ENCODE measurements at regions not wholly inside any gene's neighbourhood (a gene's known extent, or its start where the extent isn't known, plus 50 kb on each side); places are given as distances from the start of the nearest gene placed in this dataset.
A peak's percentile ranks its signal among the peaks of the same experiment; 100 is the strongest.

GRCh38 chr12:74914378-74914777 lies 295.3 kb downstream of the KCNC2 start:
- H3K9me3 Mint-ChIP-seq, result no peaks in the 10 kb centered on the region
- no peak overlapping the region for H3K27ac Mint-ChIP-seq
- ATAC-seq (replicated peaks) (no peak), DNase-seq (no peak)
- H3K4me3 Mint-ChIP-seq, result no peak overlapping the region
- H3K27me3 Mint-ChIP-seq, result no peaks in the 10 kb centered on the region
- no peaks in the 10 kb centered on the region for H3K4me1 Mint-ChIP-seq (ENCODE audit: low read depth in 2 of 2)
- H3K36me3 Mint-ChIP-seq (ENCODE audit: insufficient read depth), result no peaks in the 10 kb centered on the region

GRCh38 chr12:74915718-74916117 lies 293.9 kb downstream of the KCNC2 start:
- peaks cover 0 to under 1% of the 10 kb centered on the region in 2 donors for H3K9me3 Mint-ChIP-seq
- no peaks in the 10 kb centered on the region for H3K4me1 Mint-ChIP-seq (ENCODE audit: low read depth in 2 of 2)
- no peaks in the 10 kb centered on the region for H3K27me3 Mint-ChIP-seq
- no peak overlapping the region for H3K27ac Mint-ChIP-seq
- no peaks in the 10 kb centered on the region for H3K36me3 Mint-ChIP-seq (ENCODE audit: insufficient read depth)
- ATAC-seq (replicated peaks) (no peak), DNase-seq (no peak)
- no peak overlapping the region for H3K4me3 Mint-ChIP-seq

GRCh38 chr12:74917743-74918142 lies 291.9 kb downstream of the KCNC2 start:
- ATAC-seq (replicated peaks) (no peak), DNase-seq (no peak)
- Mint-ChIP-seq H3K9me3 (peaks cover 4 to 8% of the 10 kb centered on the region in 2 donors), H3K27me3 (no peaks in the 10 kb centered on the region), H3K4me3 (no peak overlapping the region), H3K27ac (no peak overlapping the region), H3K4me1 (ENCODE audit: low read depth in 2 of 2) (no peaks in the 10 kb centered on the region), H3K36me3 (ENCODE audit: insufficient read depth) (no peaks in the 10 kb centered on the region)

- DNase-seq (no peak), ATAC-seq (replicated peaks) (no peak)
- Mint-ChIP-seq H3K36me3 (ENCODE audit: insufficient read depth) (no peaks in the 10 kb centered on the region), H3K4me3 (no peak overlapping the region), H3K27me3 (no peaks in the 10 kb centered on the region), H3K27ac (no peak overlapping the region), H3K9me3 (peaks cover 7 to 8% of the 10 kb centered on the region in 2 donors), H3K4me1 (ENCODE audit: low read depth in 2 of 2) (no peaks in the 10 kb centered on the region)
Observed at GRCh38 chr12:74918291-74918690, 291.3 kb downstream of the KCNC2 start.

- Mint-ChIP-seq H3K27ac (no peak overlapping the region), H3K27me3 (no peaks in the 10 kb centered on the region), H3K9me3 (peaks cover 8 to 10% of the 10 kb centered on the region in 2 donors), H3K36me3 (ENCODE audit: insufficient read depth) (peaks cover 3% of the 10 kb centered on the region), H3K4me1 (ENCODE audit: low read depth in 2 of 2) (no peaks in the 10 kb centered on the region), H3K4me3 (no peak overlapping the region)
- ATAC-seq (replicated peaks) (no peak), DNase-seq (no peak)
Observed at GRCh38 chr12:74922117-74922516, 287.5 kb downstream of the KCNC2 start.

GRCh38 chr12:74922642-74923041 lies 287.0 kb downstream of the KCNC2 start:
- Mint-ChIP-seq H3K4me1 (ENCODE audit: low read depth in 2 of 2) (no peaks in the 10 kb centered on the region), H3K27me3 (no peaks in the 10 kb centered on the region), H3K36me3 (ENCODE audit: insufficient read depth) (peaks cover 3% of the 10 kb centered on the region), H3K4me3 (no peak overlapping the region), H3K9me3 (peaks cover 8 to 10% of the 10 kb centered on the region in 2 donors), H3K27ac (no peak overlapping the region)
- ATAC-seq (replicated peaks), result no peak
- DNase-seq, result no peak

GRCh38 chr12:74941670-74942069 lies 268.0 kb downstream of the KCNC2 start:
- H3K36me3 Mint-ChIP-seq (ENCODE audit: insufficient read depth), result peaks cover 5% of the 10 kb centered on the region
- H3K4me1 Mint-ChIP-seq (ENCODE audit: low read depth in 2 of 2), result peaks cover 10 to 14% of the 10 kb centered on the region in 2 donors
- no peak overlapping the region for H3K4me3 Mint-ChIP-seq
- ATAC-seq (replicated peaks) (no peak), DNase-seq (no peak)
- H3K27me3 Mint-ChIP-seq, result no peaks in the 10 kb centered on the region
- H3K27ac Mint-ChIP-seq, result no peak overlapping the region
- no peaks in the 10 kb centered on the region for H3K9me3 Mint-ChIP-seq

GRCh38 chr12:74945771-74946198 lies 263.9 kb downstream of the KCNC2 start:
- DNase-seq (no peak), ATAC-seq (replicated peaks) (peak; percentile 87)
- H3K4me1 Mint-ChIP-seq (ENCODE audit: low read depth in 2 of 2), result peaks cover 10 to 13% of the 10 kb centered on the region in 2 donors
- H3K9me3 Mint-ChIP-seq, result no peaks in the 10 kb centered on the region
- H3K27ac Mint-ChIP-seq, result peak overlapping the region; percentile 1 to 30
- H3K27me3 Mint-ChIP-seq, result no peaks in the 10 kb centered on the region
- peaks cover 5% of the 10 kb centered on the region for H3K36me3 Mint-ChIP-seq (ENCODE audit: insufficient read depth)
- H3K4me3 Mint-ChIP-seq, result peak overlapping the region; percentile 51 to 72

- no peaks in the 10 kb centered on the region for H3K36me3 Mint-ChIP-seq (ENCODE audit: insufficient read depth)
- ATAC-seq (replicated peaks) (no peak), DNase-seq (no peak)
- H3K9me3 Mint-ChIP-seq, result no peaks in the 10 kb centered on the region
- no peak overlapping the region for H3K4me3 Mint-ChIP-seq
- no peak overlapping the region for H3K27ac Mint-ChIP-seq
- H3K27me3 Mint-ChIP-seq, result no peaks in the 10 kb centered on the region
- H3K4me1 Mint-ChIP-seq (ENCODE audit: low read depth in 2 of 2), result no peaks in the 10 kb centered on the region
Observed at GRCh38 chr12:74953697-74954096, 255.9 kb downstream of the KCNC2 start.

GRCh38 chr12:74957231-74957630 lies 252.4 kb downstream of the KCNC2 start:
- no peak for DNase-seq
- Mint-ChIP-seq H3K4me3 (no peak overlapping the region), H3K9me3 (peaks cover 0 to 2% of the 10 kb centered on the region in 2 donors), H3K4me1 (ENCODE audit: low read depth in 2 of 2) (no peaks in the 10 kb centered on the region), H3K36me3 (ENCODE audit: insufficient read depth) (no peaks in the 10 kb centered on the region), H3K27ac (no peak overlapping the region), H3K27me3 (no peaks in the 10 kb centered on the region)
- ATAC-seq (replicated peaks), result no peak

GRCh38 chr12:74957634-74958033 lies 252.0 kb downstream of the KCNC2 start:
- ATAC-seq (replicated peaks) (no peak), DNase-seq (no peak)
- no peaks in the 10 kb centered on the region for H3K27me3 Mint-ChIP-seq
- no peaks in the 10 kb centered on the region for H3K4me1 Mint-ChIP-seq (ENCODE audit: low read depth in 2 of 2)
- no peak overlapping the region for H3K27ac Mint-ChIP-seq
- H3K9me3 Mint-ChIP-seq, result peaks cover 0 to 2% of the 10 kb centered on the region in 2 donors
- no peaks in the 10 kb centered on the region for H3K36me3 Mint-ChIP-seq (ENCODE audit: insufficient read depth)
- no peak overlapping the region for H3K4me3 Mint-ChIP-seq

- ATAC-seq (replicated peaks) (no peak), DNase-seq (no peak)
- Mint-ChIP-seq H3K4me3 (no peak overlapping the region), H3K27me3 (no peaks in the 10 kb centered on the region), H3K9me3 (peaks cover 0 to 2% of the 10 kb centered on the region in 2 donors), H3K36me3 (ENCODE audit: insufficient read depth) (no peaks in the 10 kb centered on the region), H3K4me1 (ENCODE audit: low read depth in 2 of 2) (no peaks in the 10 kb centered on the region), H3K27ac (no peak overlapping the region)
Observed at GRCh38 chr12:74959657-74960056, 250.0 kb downstream of the KCNC2 start.

GRCh38 chr12:74963304-74963703 lies 246.3 kb downstream of the KCNC2 start:
- Mint-ChIP-seq H3K27me3 (no peaks in the 10 kb centered on the region), H3K9me3 (peaks cover 0 to 2% of the 10 kb centered on the region in 2 donors), H3K4me3 (no peak overlapping the region), H3K4me1 (ENCODE audit: low read depth in 2 of 2) (no peaks in the 10 kb centered on the region), H3K36me3 (ENCODE audit: insufficient read depth) (no peaks in the 10 kb centered on the region), H3K27ac (no peak overlapping the region)
- ATAC-seq (replicated peaks), result no peak
- no peak for DNase-seq

GRCh38 chr12:74963867-74964331 lies 245.7 kb downstream of the KCNC2 start:
- no peak overlapping the region for H3K27ac Mint-ChIP-seq
- H3K4me3 Mint-ChIP-seq, result no peak overlapping the region
- H3K27me3 Mint-ChIP-seq, result no peaks in the 10 kb centered on the region
- DNase-seq (no peak), ATAC-seq (replicated peaks) (no peak)
- H3K4me1 Mint-ChIP-seq (ENCODE audit: low read depth in 2 of 2), result no peaks in the 10 kb centered on the region
- H3K36me3 Mint-ChIP-seq (ENCODE audit: insufficient read depth), result no peaks in the 10 kb centered on the region
- H3K9me3 Mint-ChIP-seq, result peaks cover 0 to 2% of the 10 kb centered on the region in 2 donors

GRCh38 chr12:74964390-74964789 lies 245.2 kb downstream of the KCNC2 start:
- Mint-ChIP-seq H3K9me3 (peaks cover 0 to 2% of the 10 kb centered on the region in 2 donors), H3K27me3 (no peaks in the 10 kb centered on the region), H3K27ac (no peak overlapping the region), H3K4me1 (ENCODE audit: low read depth in 2 of 2) (no peaks in the 10 kb centered on the region), H3K4me3 (no peak overlapping the region), H3K36me3 (ENCODE audit: insufficient read depth) (no peaks in the 10 kb centered on the region)
- no peak for ATAC-seq (replicated peaks)
- no peak for DNase-seq

Data from effector memory CD8-positive, alpha-beta T cell (primary cell).